ENCODE measurements at regions not wholly inside any gene's neighbourhood (a gene's known extent, or its start where the extent isn't known, plus 50 kb on each side); places are given as distances from the start of the nearest gene placed in this dataset.

DNA sequence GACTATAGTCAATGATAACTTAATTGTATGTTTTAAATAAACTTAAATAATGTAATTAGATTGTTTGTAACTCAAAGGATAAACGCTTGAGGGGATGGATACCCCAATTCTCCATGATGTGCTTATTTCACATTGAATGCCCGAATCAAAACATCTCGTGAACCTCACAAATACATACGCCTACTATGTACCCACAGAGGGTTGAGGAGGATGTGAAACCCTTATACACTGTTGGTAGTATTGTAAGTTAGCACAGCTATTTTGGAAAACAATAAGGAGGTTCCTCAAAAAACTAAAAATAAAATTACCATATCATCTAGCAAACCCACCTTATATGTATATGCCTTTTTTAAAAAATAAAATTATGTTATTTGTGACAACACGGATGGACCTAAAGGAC is 198.6 kb downstream of the MRPL39 start:
- no peaks in the 10 kb centered on the region for H3K36me3 Mint-ChIP-seq (ENCODE audit: insufficient read depth)
- no peak overlapping the region for H3K27ac Mint-ChIP-seq
- no peak for DNase-seq (ENCODE audit: low spot score, unreplicated experiment)
- no peak for TF ChIP-seq CTCF (IDR thresholded peaks at IDR 0.05; ENCODE audit: unreplicated experiment)
- H3K4me3 Mint-ChIP-seq (ENCODE audit: low read depth) = no peak overlapping the region
- no peaks in the 10 kb centered on the region for H3K4me1 Mint-ChIP-seq (ENCODE audit: low read depth)
- H3K9me3 Mint-ChIP-seq (ENCODE audit: low read depth) = peaks cover 2% of the 10 kb centered on the region
- H3K27me3 Mint-ChIP-seq = no peaks in the 10 kb centered on the region

GRCh38 chr21:25406887-25407579 is 200.2 kb downstream of the MRPL39 start:
- peaks cover 6% of the 10 kb centered on the region for H3K9me3 Mint-ChIP-seq (ENCODE audit: low read depth)
- TF ChIP-seq CTCF (IDR thresholded peaks at IDR 0.05; ENCODE audit: unreplicated experiment) = no peak
- no peak overlapping the region for H3K27ac Mint-ChIP-seq

GRCh38 chr21:25405984-25406383 is 201.3 kb downstream of the MRPL39 start:
- H3K9me3 Mint-ChIP-seq (ENCODE audit: low read depth) = peaks cover 10% of the 10 kb centered on the region
- H3K27me3 Mint-ChIP-seq = no peaks in the 10 kb centered on the region
- no peaks in the 10 kb centered on the region for H3K4me1 Mint-ChIP-seq (ENCODE audit: low read depth)
- no peak overlapping the region for H3K27ac Mint-ChIP-seq
- H3K36me3 Mint-ChIP-seq (ENCODE audit: insufficient read depth) = no peaks in the 10 kb centered on the region
- H3K4me3 Mint-ChIP-seq (ENCODE audit: low read depth) = no peak overlapping the region
- no peak for TF ChIP-seq CTCF (IDR thresholded peaks at IDR 0.05; ENCODE audit: unreplicated experiment)
- no peak for DNase-seq (ENCODE audit: low spot score, unreplicated experiment)

More at GRCh38 chr21:25406887-25407579, 200.2 kb downstream of the MRPL39 start:
- H3K27me3 Mint-ChIP-seq = no peaks in the 10 kb centered on the region
- DNase-seq (ENCODE audit: low spot score, unreplicated experiment) = no peak
- no peak overlapping the region for H3K4me3 Mint-ChIP-seq (ENCODE audit: low read depth)
- no peaks in the 10 kb centered on the region for H3K36me3 Mint-ChIP-seq (ENCODE audit: insufficient read depth)
- no peaks in the 10 kb centered on the region for H3K4me1 Mint-ChIP-seq (ENCODE audit: low read depth)

DNA sequence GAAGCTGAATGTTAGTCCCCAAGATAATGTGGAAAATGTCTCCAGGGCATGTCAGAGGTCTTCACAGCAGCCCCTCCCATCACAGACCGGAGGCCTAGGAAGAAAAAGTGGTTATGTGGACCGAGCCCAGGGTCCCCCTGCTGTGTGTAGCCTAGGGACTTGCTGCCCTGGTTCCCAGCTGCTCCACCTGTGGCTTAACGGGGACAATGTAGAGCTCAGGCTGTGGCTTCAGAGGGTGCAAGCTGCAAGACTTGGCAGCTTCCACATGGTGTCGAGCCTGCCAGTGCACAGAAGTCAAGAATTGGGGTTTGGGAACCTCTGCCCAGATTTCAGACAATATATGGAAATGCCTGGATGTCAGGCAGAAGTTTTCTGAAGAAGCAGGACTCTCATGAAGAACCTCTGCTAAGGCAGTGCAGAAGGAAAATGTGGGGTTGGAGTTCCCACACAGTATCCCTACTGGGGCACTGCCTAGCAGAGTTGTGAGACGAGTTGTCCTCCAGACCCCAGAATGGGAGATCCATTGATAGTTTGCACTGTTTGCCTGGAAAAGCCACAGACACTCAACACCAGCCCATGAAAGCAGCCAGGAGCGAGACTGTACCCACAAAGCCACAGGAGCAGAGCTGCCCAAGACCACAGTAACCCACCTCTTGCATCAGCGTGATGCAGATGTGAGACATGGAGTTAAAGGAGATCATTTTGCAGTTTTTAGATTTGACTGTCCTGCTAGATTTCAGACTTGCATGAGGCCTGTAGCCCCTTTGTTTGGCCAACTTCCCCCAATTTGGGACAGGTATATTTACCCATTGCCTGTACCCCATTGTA is 204.9 kb downstream of the MRPL39 start:
- Mint-ChIP-seq H3K4me1 (ENCODE audit: low read depth) (no peaks in the 10 kb centered on the region), H3K4me3 (ENCODE audit: low read depth) (no peak overlapping the region), H3K36me3 (ENCODE audit: insufficient read depth) (no peaks in the 10 kb centered on the region), H3K9me3 (ENCODE audit: low read depth) (peaks cover 14% of the 10 kb centered on the region), H3K27ac (no peak overlapping the region), H3K27me3 (no peaks in the 10 kb centered on the region)
- TF ChIP-seq CTCF (IDR thresholded peaks at IDR 0.05; ENCODE audit: unreplicated experiment) = no peak
- no peak for DNase-seq (ENCODE audit: low spot score, unreplicated experiment)

DNA sequence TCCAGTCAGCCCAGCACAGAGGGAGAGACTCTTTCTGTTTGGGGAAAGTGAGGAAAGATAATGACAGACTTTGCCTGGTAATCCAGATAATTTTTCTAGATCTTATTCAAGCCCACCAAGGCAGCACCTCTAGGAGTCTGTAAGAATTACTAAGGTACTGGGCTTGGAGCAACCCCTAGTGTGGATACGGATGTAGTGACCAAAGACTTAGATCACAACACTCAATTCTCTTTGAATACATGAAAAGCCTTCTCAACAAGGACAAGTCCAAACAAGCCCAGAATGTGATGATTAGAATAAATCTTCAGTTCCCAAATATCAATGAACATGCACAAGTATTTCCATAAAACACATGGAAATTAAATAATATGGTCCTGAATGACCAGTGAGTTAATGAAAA is 206.9 kb downstream of the MRPL39 start:
- Mint-ChIP-seq H3K4me3 (ENCODE audit: low read depth) (no peak overlapping the region), H3K27ac (no peak overlapping the region), H3K36me3 (ENCODE audit: insufficient read depth) (no peaks in the 10 kb centered on the region), H3K9me3 (ENCODE audit: low read depth) (peaks cover 14% of the 10 kb centered on the region), H3K4me1 (ENCODE audit: low read depth) (no peaks in the 10 kb centered on the region), H3K27me3 (no peaks in the 10 kb centered on the region)
- no peak for DNase-seq (ENCODE audit: low spot score, unreplicated experiment)
- TF ChIP-seq CTCF (IDR thresholded peaks at IDR 0.05; ENCODE audit: unreplicated experiment) = no peak
